ENCODE measurements at regions not wholly inside any gene's neighbourhood (a gene's known extent, or its start where the extent isn't known, plus 50 kb on each side); places are given as distances from the start of the nearest gene placed in this dataset.

GRCh38 chr10:28463676-28464395 lies 69.1 kb upstream of the WAC start (continued):
- TF ChIP-seq CHD7 (IDR thresholded peaks at IDR 0.05; ENCODE audit: low read depth, low read length) (no peak), EHMT2 (IDR thresholded peaks at IDR 0.05) (no peak), FOXP4 (CRISPR knock-in tag; IDR thresholded peaks at IDR 0.05; ENCODE audit: borderline replicate concordance) (no peak)
